H1 (cell line): ENCODE measurements at regions not wholly inside any gene's neighbourhood (a gene's known extent, or its start where the extent isn't known, plus 50 kb on each side); places are given as distances from the start of the nearest gene placed in this dataset.

Experiments used
- CTCF ChIA-PET: fragments of 300-600 bp; sonication (Branson Sonifier 250); formaldehyde crosslinking; loops from one replicate; lab custom pipeline; 2021; ENCODE audit not compliant: partially characterized antibody; lab: Charles Lee
- POLR2A ChIA-PET: fragments of 300-600 bp; sonication (Branson Sonifier 250); formaldehyde crosslinking; loops from one replicate; lab custom pipeline; 2021; ENCODE audit warnings: inconsistent platforms; ENCODE audit not compliant: partially characterized antibody; lab: Charles Lee
- DNase-seq, 2 experiments: peaks; one replicate each; pipeline versions ENCODE4 v3.0.0 to v3.0.0-alpha.2; 2010 to 2022; ENCODE audit warnings: low spot score in 2 of 2, low read depth in 1 of 2, mixed read lengths in 1 of 2
- FAIRE-seq: peaks from 2 replicates; lab custom pipeline; 2011; peaks lifted over from hg19 to GRCh38; lab: Jason Lieb, UNC
- H2AFZ ChIP-seq: 2 replicates; pipeline ENCODE4 v1.8.1; 2012; ENCODE audit warnings: low read length, inconsistent platforms
- H2AK5ac ChIP-seq: 2 replicates; pipeline ENCODE4 v1.6.1; 2013; ENCODE audit warnings: low read depth, low read length
- H2BK120ac ChIP-seq: replicated peaks from 2 replicates; pipeline ENCODE3; 2013; ENCODE audit warnings: low read depth, low read length, inconsistent platforms
- H2BK12ac ChIP-seq: 2 replicates; pipeline ENCODE4 v1.6.1; 2013; ENCODE audit warnings: low read depth, low read length
- H2BK15ac ChIP-seq: 2 replicates; pipeline ENCODE4 v1.6.1; 2013; ENCODE audit warnings: low read length
- H2BK20ac ChIP-seq: 2 replicates; pipeline ENCODE4 v1.6.1; 2013; ENCODE audit warnings: low read length
- H2BK5ac ChIP-seq: 2 replicates; pipeline ENCODE4 v1.6.1; 2013; ENCODE audit warnings: low read depth, low read length
- H3K14ac ChIP-seq: 2 replicates; pipeline ENCODE4 v1.6.1; 2013; ENCODE audit warnings: inconsistent platforms; ENCODE audit not compliant: insufficient read length
- H3K18ac ChIP-seq: 2 replicates; pipeline ENCODE4 v1.6.1; 2013; ENCODE audit warnings: low read length; ENCODE audit errors: extremely low read depth
- H3K23ac ChIP-seq: 2 replicates; pipeline ENCODE4 v1.6.1; 2013; ENCODE audit warnings: inconsistent platforms; ENCODE audit not compliant: insufficient read length
- H3K23me2 ChIP-seq: 2 replicates; pipeline ENCODE4 v1.6.1; 2013; ENCODE audit warnings: low read depth, low read length
- H3K27ac ChIP-seq: 2 replicates; pipeline ENCODE4 v1.6.1; 2011; ENCODE audit warnings: low read depth, low read length, inconsistent platforms
- H3K27me3 ChIP-seq, 4 experiments: replicated peaks in 1 of 4; 1 replicate in 1 of 4; 2 replicates in 3 of 4; pipeline versions ENCODE4 v1.6.1 to v1.8.1; 2011 to 2013; ENCODE audit warnings: low read length in 3 of 4, mild to moderate bottlenecking in 3 of 4, inconsistent platforms in 2 of 4, mixed read lengths in 2 of 4, moderate library complexity in 1 of 4; ENCODE audit not compliant: control insufficient read depth in 3 of 4, insufficient read depth in 3 of 4; ENCODE audit errors: extremely low read depth in 1 of 4
- H3K36me3 ChIP-seq, 4 experiments: 2 replicates each; pipeline versions ENCODE4 v1.6.1 to v1.8.1; 2011 to 2013; ENCODE audit warnings: mild to moderate bottlenecking in 4 of 4, low read length in 3 of 4, moderate library complexity in 2 of 4, control low read depth in 1 of 4, inconsistent platforms in 1 of 4; ENCODE audit not compliant: insufficient read depth in 4 of 4, control insufficient read depth in 2 of 4
- H3K4ac ChIP-seq: replicated peaks from 2 replicates; pipeline ENCODE3; 2013; ENCODE audit warnings: low read length, low read depth, mixed read lengths, inconsistent platforms; ENCODE audit not compliant: insufficient read length
- H3K4me1 ChIP-seq, 4 experiments: replicated peaks in 1 of 4; 1 replicate in 1 of 4; 2 replicates in 3 of 4; pipeline versions ENCODE4 v1.6.1 to v1.8.1; 2011 to 2013; ENCODE audit warnings: low read length in 3 of 4, inconsistent platforms in 2 of 4, mixed read lengths in 1 of 4; ENCODE audit not compliant: insufficient read depth in 4 of 4, control insufficient read depth in 3 of 4
- H3K4me2 ChIP-seq, 2 experiments: 2 replicates each; pipeline versions ENCODE4 v1.6.1 to v1.8.1; 2011 to 2013; ENCODE audit warnings: low read depth in 2 of 2, low read length in 2 of 2, control low read depth in 1 of 2, inconsistent platforms in 1 of 2, mild to moderate bottlenecking in 1 of 2; ENCODE audit not compliant: insufficient read depth in 1 of 2
- H3K4me3 ChIP-seq, 4 experiments: fragments of 200-600, 300-600 bp in 1 of 4; sonication (generic), shearing (Covaris generic), sonication (Bioruptor Twin) in 1 of 4; 2 replicates each; pipeline versions ENCODE4 v1.5.1 to v1.8.1; 2011 to 2016; ENCODE audit warnings: low read length in 4 of 4, low read depth in 3 of 4, control low read depth in 2 of 4, inconsistent platforms in 2 of 4, mild to moderate bottlenecking in 2 of 4, mixed read lengths in 1 of 4, moderate library complexity in 1 of 4; ENCODE audit not compliant: insufficient read depth in 2 of 4; ENCODE audit errors: extremely low read depth in 1 of 4
- H3K56ac ChIP-seq: replicated peaks from 2 replicates; pipeline ENCODE3; 2013; ENCODE audit warnings: low read depth, mild to moderate bottlenecking, mixed read lengths, low read length, inconsistent platforms; ENCODE audit not compliant: insufficient read length
- H3K79me1 ChIP-seq: 2 replicates; pipeline ENCODE4 v1.6.1; 2013; ENCODE audit warnings: low read depth, low read length, control low read depth
- H3K79me2 ChIP-seq, 2 experiments: 2 replicates each; pipeline versions ENCODE4 v1.6.1 to v1.8.1; 2012 to 2013; ENCODE audit warnings: low read length in 2 of 2, mild to moderate bottlenecking in 2 of 2, inconsistent platforms in 1 of 2; ENCODE audit not compliant: insufficient read depth in 2 of 2, control insufficient read depth in 1 of 2
- H3K9ac ChIP-seq, 4 experiments: replicated peaks in 1 of 4; 1 replicate in 1 of 4; 2 replicates in 3 of 4; pipeline versions ENCODE4 v1.6.1 to v1.8.1; 2011 to 2013; ENCODE audit warnings: low read depth in 3 of 4, low read length in 3 of 4, control low read depth in 2 of 4, mild to moderate bottlenecking in 2 of 4, moderate library complexity in 2 of 4, inconsistent platforms in 1 of 4; ENCODE audit errors: extremely low read depth in 1 of 4
- H3K9me3 ChIP-seq, 2 experiments: 2 replicates each; pipeline versions ENCODE4 v1.6.1 to v1.8.1; 2012 to 2013; ENCODE audit warnings: mild to moderate bottlenecking in 2 of 2, moderate library complexity in 2 of 2, control low read depth in 1 of 2, inconsistent platforms in 1 of 2, low read depth in 1 of 2, low read length in 1 of 2, mixed read lengths in 1 of 2; ENCODE audit not compliant: insufficient read depth in 2 of 2
- H4K20me1 ChIP-seq, 2 experiments: replicated peaks in 1 of 2; 2 replicates each; pipeline versions ENCODE3 to v1.8.1; 2011 to 2013; ENCODE audit warnings: inconsistent platforms in 2 of 2, low read length in 2 of 2, mild to moderate bottlenecking in 1 of 2; ENCODE audit not compliant: insufficient read depth in 2 of 2, control insufficient read depth in 1 of 2
- H4K5ac ChIP-seq: 2 replicates; pipeline ENCODE4 v1.6.1; 2013; ENCODE audit warnings: low read length, low read depth, mixed read lengths, inconsistent platforms; ENCODE audit not compliant: insufficient read length
- H4K8ac ChIP-seq: 2 replicates; pipeline ENCODE4 v1.8.0; 2013; ENCODE audit warnings: mild to moderate bottlenecking, moderate library complexity, low read length, inconsistent platforms; ENCODE audit not compliant: insufficient read depth; ENCODE audit errors: extremely low read depth
- H4K91ac ChIP-seq: replicated peaks from 2 replicates; pipeline ENCODE3; 2013; ENCODE audit warnings: low read length, mixed read lengths, inconsistent platforms; ENCODE audit not compliant: insufficient read length
- NRF1 ChIP-seq: IDR thresholded peaks from 2 replicates; pipeline ENCODE4 v1.6.1; 2011; ENCODE audit warnings: mild to moderate bottlenecking, low read depth, low read length, improper control_type of control experiment
- POLR2A ChIP-seq, 2 experiments: IDR thresholded peaks; 1 replicate in 1 of 2; 2 replicates in 1 of 2; pipeline ENCODE4 v1.6.1; 2011; ENCODE audit warnings: low read depth in 2 of 2, low read length in 2 of 2, mild to moderate bottlenecking in 2 of 2; ENCODE audit errors: control extremely low read depth in 1 of 2
- WGBS, 2 experiments: shearing (Covaris generic) in 1 of 2; methylation state at CpG; one replicate each; pipeline versions ENCODE4 v1.1.6 to v1.1.7; 2013 to 2015; ENCODE audit warnings: low lambda C conversion rate in 2 of 2, mixed read lengths in 2 of 2, inconsistent platforms in 1 of 2, low coverage in 1 of 2, missing lambda C conversion rate in 1 of 2; ENCODE audit not compliant: insufficient replicate concordance in 2 of 2, insufficient coverage in 1 of 2, insufficient read length in 1 of 2; ENCODE audit errors: extremely low coverage in 1 of 2, missing lambda C conversion rate in 1 of 2; 5-methylcytosine and 5-hydroxymethylcytosine counted together

GRCh38 chr14:66111891-66112290 lies 374.3 kb upstream of the CCDC196 start:
- ChIA-PET POLR2A (no interaction called here), CTCF (interaction anchor here (2.2 kb wide), 1 partner anchor 151 kb away, joined by 4 read pairs; no protein-coding TSS in a partner anchor)
- H3K27ac ChIP-seq: no peak overlapping the region
- H3K79me2 ChIP-seq: no peaks in the 10 kb centered on the region
- H3K23me2 ChIP-seq: no peaks in the 10 kb centered on the region
- H2BK15ac ChIP-seq: no peak overlapping the region
- H3K23ac ChIP-seq: no peak overlapping the region
- no peaks in the 10 kb centered on the region for H3K27me3 ChIP-seq
- no peaks in the 10 kb centered on the region for H3K36me3 ChIP-seq
- no peak overlapping the region for H3K14ac ChIP-seq
- no peak overlapping the region for H2BK5ac ChIP-seq
- H2BK120ac ChIP-seq: no peak overlapping the region
- H2BK12ac ChIP-seq: no peak overlapping the region
- H3K9me3 ChIP-seq: no peaks in the 10 kb centered on the region
- H2BK20ac ChIP-seq: no peak overlapping the region
- FAIRE-seq (no peak), DNase-seq (no peak)
- no peak overlapping the region for H3K9ac ChIP-seq
- no peak overlapping the region for H3K4ac ChIP-seq
- WGBS, 2 experiments: 84% methylated on average over 6 of the region's 6 CpGs; no CpG with 5 or more reads in 1 of the 2 experiments
- H3K4me2 ChIP-seq: no peak overlapping the region
- H4K5ac ChIP-seq: no peak overlapping the region
- no peak overlapping the region for H3K18ac ChIP-seq
- H4K8ac ChIP-seq: no peak overlapping the region
- no peak overlapping the region for H2AK5ac ChIP-seq
- TF ChIP-seq NRF1: no peak
- no peak for TF ChIP-seq POLR2A (IDR thresholded peaks at IDR 0.05; ENCODE audit: control extremely low read depth in 1 of 2, low read depth in 2 of 2, low read length in 2 of 2)
- H3K56ac ChIP-seq: no peak overlapping the region
- no peaks in the 10 kb centered on the region for H3K79me1 ChIP-seq
- H3K4me3 ChIP-seq: no peak overlapping the region
- H4K91ac ChIP-seq: no peak overlapping the region
- H4K20me1 ChIP-seq: no peaks in the 10 kb centered on the region
- no peak overlapping the region for H2AFZ ChIP-seq
- peaks cover 0 to 9% (median 5%) of the 10 kb centered on the region in 4 experiments; a peak in 3 of 7 replicates for H3K4me1 ChIP-seq
